ENCODE measurements at regions not wholly inside any gene's neighbourhood (a gene's known extent, or its start where the extent isn't known, plus 50 kb on each side); places are given as distances from the start of the nearest gene placed in this dataset.

DNA sequence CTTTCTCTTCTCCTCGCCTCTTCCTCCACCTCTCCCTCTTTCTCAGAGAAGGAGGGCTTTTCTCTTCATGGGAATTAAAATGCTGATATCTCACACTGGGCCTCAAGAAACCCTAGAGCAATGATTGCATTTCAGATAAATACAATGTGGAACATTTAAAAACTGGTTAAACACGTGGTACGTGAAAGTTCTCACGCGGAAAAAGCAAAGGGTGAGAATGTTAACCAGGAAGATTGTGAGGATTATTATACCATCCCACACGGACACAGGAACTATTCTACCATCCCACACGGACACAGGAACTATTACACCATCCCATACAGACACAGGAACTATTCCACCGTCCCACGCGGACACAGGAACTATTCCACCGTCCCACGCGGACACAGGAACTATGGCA lies 182.4 kb downstream of the TMEM18 start:
- no peaks in the 10 kb centered on the region for H3K9me3 ChIP-seq (ENCODE audit: insufficient read depth, low read depth, low read length)
- H3K4me3 ChIP-seq (ENCODE audit: insufficient read depth, low read depth, low read length), result no peak overlapping the region
- H3K36me3 Mint-ChIP-seq (ENCODE audit: low read depth, unreplicated experiment), result no peaks in the 10 kb centered on the region

DNA sequence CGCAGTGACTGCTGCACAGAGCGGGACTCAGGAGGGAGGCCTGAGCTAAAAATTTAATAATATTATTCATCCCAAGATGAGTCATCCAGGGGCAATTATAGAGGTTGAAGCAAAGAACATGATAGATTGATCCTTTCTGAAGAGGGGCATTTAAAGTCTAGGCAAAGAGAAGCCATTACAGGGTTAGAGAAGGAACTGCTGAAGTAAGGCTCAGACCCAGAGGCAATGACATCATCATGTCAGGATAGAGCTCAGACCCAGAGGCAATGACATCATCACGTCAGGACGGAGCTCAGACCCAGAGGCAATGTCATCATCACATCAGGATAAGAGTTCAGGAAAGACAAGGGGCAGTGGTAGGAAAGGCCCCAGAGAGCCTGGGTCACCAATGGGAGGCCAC lies 184.0 kb downstream of the TMEM18 start:
- DNase-seq (ENCODE audit: low read depth) (no peak), FAIRE-seq (no peak)
- Histone ChIP-seq H3K27me3 (ENCODE audit: insufficient read depth, low read length) (no peaks in the 10 kb centered on the region), H3K9ac (ENCODE audit: low read length) (no peak overlapping the region), H3K27ac (ENCODE audit: low read depth, low read length) (no peak overlapping the region), H3K4me3 (ENCODE audit: insufficient read depth, low read depth, low read length) (no peak overlapping the region), H3K36me3 (ENCODE audit: insufficient read depth, low read length) (no peaks in the 10 kb centered on the region), H2AFZ (ENCODE audit: low read depth, low read length) (no peak overlapping the region), H3K4me2 (ENCODE audit: low read length) (no peak overlapping the region), H3K9me3 (ENCODE audit: insufficient read depth, low read depth, low read length) (no peaks in the 10 kb centered on the region), H3K79me2 (ENCODE audit: insufficient read depth, low read length) (no peaks in the 10 kb centered on the region), H4K20me1 (ENCODE audit: insufficient read depth, low read length) (no peaks in the 10 kb centered on the region), H3K4me1 (ENCODE audit: insufficient read depth, low read length) (no peaks in the 10 kb centered on the region)
- Mint-ChIP-seq H3K27ac (ENCODE audit: unreplicated experiment) (no peak overlapping the region), H3K4me3 (ENCODE audit: unreplicated experiment) (no peak overlapping the region), H3K4me1 (ENCODE audit: low read depth, unreplicated experiment) (no peaks in the 10 kb centered on the region), H3K9me3 (ENCODE audit: unreplicated experiment) (no peaks in the 10 kb centered on the region), H3K27me3 (ENCODE audit: low read depth, unreplicated experiment) (peaks cover 33% of the 10 kb centered on the region), H3K36me3 (ENCODE audit: low read depth, unreplicated experiment) (no peaks in the 10 kb centered on the region)
- TF ChIP-seq, protein P1, sequence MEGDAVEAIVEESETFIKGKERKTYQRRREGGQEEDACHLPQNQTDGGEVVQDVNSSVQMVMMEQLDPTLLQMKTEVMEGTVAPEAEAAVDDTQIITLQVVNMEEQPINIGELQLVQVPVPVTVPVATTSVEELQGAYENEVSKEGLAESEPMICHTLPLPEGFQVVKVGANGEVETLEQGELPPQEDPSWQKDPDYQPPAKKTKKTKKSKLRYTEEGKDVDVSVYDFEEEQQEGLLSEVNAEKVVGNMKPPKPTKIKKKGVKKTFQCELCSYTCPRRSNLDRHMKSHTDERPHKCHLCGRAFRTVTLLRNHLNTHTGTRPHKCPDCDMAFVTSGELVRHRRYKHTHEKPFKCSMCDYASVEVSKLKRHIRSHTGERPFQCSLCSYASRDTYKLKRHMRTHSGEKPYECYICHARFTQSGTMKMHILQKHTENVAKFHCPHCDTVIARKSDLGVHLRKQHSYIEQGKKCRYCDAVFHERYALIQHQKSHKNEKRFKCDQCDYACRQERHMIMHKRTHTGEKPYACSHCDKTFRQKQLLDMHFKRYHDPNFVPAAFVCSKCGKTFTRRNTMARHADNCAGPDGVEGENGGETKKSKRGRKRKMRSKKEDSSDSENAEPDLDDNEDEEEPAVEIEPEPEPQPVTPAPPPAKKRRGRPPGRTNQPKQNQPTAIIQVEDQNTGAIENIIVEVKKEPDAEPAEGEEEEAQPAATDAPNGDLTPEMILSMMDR (IDR thresholded peaks at IDR 0.05; ENCODE audit: insufficient read depth, low read depth, low read length), result no peak
- no peak for TF ChIP-seq EZH2 (IDR thresholded peaks at IDR 0.05; ENCODE audit: insufficient read depth, low read length)

More for the DNA sequence above, 182.4 kb downstream of the TMEM18 start:
- Histone ChIP-seq H2AFZ (ENCODE audit: low read depth, low read length) (no peak overlapping the region), H3K4me1 (ENCODE audit: insufficient read depth, low read length) (no peaks in the 10 kb centered on the region), H4K20me1 (ENCODE audit: insufficient read depth, low read length) (no peaks in the 10 kb centered on the region), H3K9ac (ENCODE audit: low read length) (no peak overlapping the region), H3K4me2 (ENCODE audit: low read length) (no peak overlapping the region), H3K79me2 (ENCODE audit: insufficient read depth, low read length) (no peaks in the 10 kb centered on the region), H3K27me3 (ENCODE audit: insufficient read depth, low read length) (no peaks in the 10 kb centered on the region), H3K27ac (ENCODE audit: low read depth, low read length) (no peak overlapping the region), H3K36me3 (ENCODE audit: insufficient read depth, low read length) (no peaks in the 10 kb centered on the region)
- Mint-ChIP-seq H3K9me3 (ENCODE audit: unreplicated experiment) (no peaks in the 10 kb centered on the region), H3K27me3 (ENCODE audit: low read depth, unreplicated experiment) (peaks cover 32% of the 10 kb centered on the region), H3K4me3 (ENCODE audit: unreplicated experiment) (no peak overlapping the region), H3K4me1 (ENCODE audit: low read depth, unreplicated experiment) (no peaks in the 10 kb centered on the region), H3K27ac (ENCODE audit: unreplicated experiment) (no peak overlapping the region)
- TF ChIP-seq, protein P1 (IDR thresholded peaks at IDR 0.05; ENCODE audit: insufficient read depth, low read depth, low read length), result no peak
- TF ChIP-seq EZH2 (IDR thresholded peaks at IDR 0.05; ENCODE audit: insufficient read depth, low read length), result no peak
- DNase-seq (ENCODE audit: low read depth) (no peak), FAIRE-seq (no peak)

DNA sequence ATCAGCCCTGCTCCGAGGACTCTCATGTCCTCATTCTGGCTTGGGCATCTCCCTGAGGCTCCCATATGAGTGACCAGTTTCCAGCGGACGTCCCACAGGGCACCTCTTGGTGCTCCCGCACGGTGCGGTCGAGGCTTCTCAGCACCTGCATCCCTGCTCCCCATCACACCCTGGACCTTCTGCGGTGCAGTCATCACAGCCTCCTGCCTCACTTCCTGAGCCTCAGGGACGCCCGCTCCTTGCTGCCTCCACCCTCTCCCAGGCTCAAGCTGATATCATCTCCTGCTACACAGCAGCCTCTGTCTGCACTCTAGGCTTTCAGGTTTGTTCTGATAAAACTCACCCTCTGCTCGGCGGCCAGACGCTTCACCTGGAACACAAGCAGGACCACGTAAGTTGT lies 185.0 kb downstream of the TMEM18 start:
- no peaks in the 10 kb centered on the region for H3K4me1 ChIP-seq (ENCODE audit: insufficient read depth, low read length)
- no peak for DNase-seq (ENCODE audit: low read depth)
- H3K27me3 ChIP-seq (ENCODE audit: insufficient read depth, low read length), result no peaks in the 10 kb centered on the region
- no peaks in the 10 kb centered on the region for H3K79me2 ChIP-seq (ENCODE audit: insufficient read depth, low read length)
- Mint-ChIP-seq H3K27ac (ENCODE audit: unreplicated experiment) (no peak overlapping the region), H3K9me3 (ENCODE audit: unreplicated experiment) (no peaks in the 10 kb centered on the region), H3K4me1 (ENCODE audit: low read depth, unreplicated experiment) (no peaks in the 10 kb centered on the region), H3K4me3 (ENCODE audit: unreplicated experiment) (no peak overlapping the region), H3K27me3 (ENCODE audit: low read depth, unreplicated experiment) (peaks cover 32% of the 10 kb centered on the region), H3K36me3 (ENCODE audit: low read depth, unreplicated experiment) (no peaks in the 10 kb centered on the region)
- TF ChIP-seq EZH2 (IDR thresholded peaks at IDR 0.05; ENCODE audit: insufficient read depth, low read length), result no peak
- TF ChIP-seq, protein P1 (IDR thresholded peaks at IDR 0.05; ENCODE audit: insufficient read depth, low read depth, low read length), result no peak
- no peak overlapping the region for H2AFZ ChIP-seq (ENCODE audit: low read depth, low read length)
- H3K27ac ChIP-seq (ENCODE audit: low read depth, low read length), result no peak overlapping the region
- no peak for FAIRE-seq
- no peaks in the 10 kb centered on the region for H3K36me3 ChIP-seq (ENCODE audit: insufficient read depth, low read length)
- no peaks in the 10 kb centered on the region for H3K9me3 ChIP-seq (ENCODE audit: insufficient read depth, low read depth, low read length)
- no peak overlapping the region for H3K4me3 ChIP-seq (ENCODE audit: insufficient read depth, low read depth, low read length)
- H3K9ac ChIP-seq (ENCODE audit: low read length), result no peak overlapping the region
- H4K20me1 ChIP-seq (ENCODE audit: insufficient read depth, low read length), result no peaks in the 10 kb centered on the region
- no peak overlapping the region for H3K4me2 ChIP-seq (ENCODE audit: low read length)

Measured in astrocyte (in vitro differentiated cells and primary cell).